ENCODE measurements at regions not wholly inside any gene's neighbourhood (a gene's known extent, or its start where the extent isn't known, plus 50 kb on each side); places are given as distances from the start of the nearest gene placed in this dataset.

DNA sequence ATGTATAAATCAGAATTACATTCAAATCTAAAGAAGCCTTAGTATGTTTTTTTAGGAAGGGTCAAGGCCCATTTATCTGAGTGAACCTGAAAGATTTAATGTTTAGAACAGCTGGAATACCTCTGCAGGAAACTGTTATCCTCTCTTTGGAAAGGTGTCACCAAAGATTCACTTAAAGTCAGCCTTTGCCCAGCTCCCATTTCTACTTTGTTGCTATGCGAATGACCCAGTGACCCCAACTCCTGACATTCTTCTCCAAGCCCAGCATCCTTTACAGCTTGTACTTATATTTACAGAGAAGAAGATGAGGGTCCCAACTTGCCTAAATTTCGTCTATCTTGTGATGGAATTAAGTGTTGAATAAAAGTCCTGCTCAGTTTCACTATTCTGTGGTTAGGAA is 1198.6 kb downstream of the CDH12 start:
- TF ChIP-seq, protein P1, sequence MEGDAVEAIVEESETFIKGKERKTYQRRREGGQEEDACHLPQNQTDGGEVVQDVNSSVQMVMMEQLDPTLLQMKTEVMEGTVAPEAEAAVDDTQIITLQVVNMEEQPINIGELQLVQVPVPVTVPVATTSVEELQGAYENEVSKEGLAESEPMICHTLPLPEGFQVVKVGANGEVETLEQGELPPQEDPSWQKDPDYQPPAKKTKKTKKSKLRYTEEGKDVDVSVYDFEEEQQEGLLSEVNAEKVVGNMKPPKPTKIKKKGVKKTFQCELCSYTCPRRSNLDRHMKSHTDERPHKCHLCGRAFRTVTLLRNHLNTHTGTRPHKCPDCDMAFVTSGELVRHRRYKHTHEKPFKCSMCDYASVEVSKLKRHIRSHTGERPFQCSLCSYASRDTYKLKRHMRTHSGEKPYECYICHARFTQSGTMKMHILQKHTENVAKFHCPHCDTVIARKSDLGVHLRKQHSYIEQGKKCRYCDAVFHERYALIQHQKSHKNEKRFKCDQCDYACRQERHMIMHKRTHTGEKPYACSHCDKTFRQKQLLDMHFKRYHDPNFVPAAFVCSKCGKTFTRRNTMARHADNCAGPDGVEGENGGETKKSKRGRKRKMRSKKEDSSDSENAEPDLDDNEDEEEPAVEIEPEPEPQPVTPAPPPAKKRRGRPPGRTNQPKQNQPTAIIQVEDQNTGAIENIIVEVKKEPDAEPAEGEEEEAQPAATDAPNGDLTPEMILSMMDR (conservative IDR thresholded peaks at IDR 0.05) = no peak
- no peak for TF ChIP-seq ZFX (IDR thresholded peaks at IDR 0.05)
